GM23248 (cell line): ENCODE measurements at regions not wholly inside any gene's neighbourhood (a gene's known extent, or its start where the extent isn't known, plus 50 kb on each side); places are given as distances from the start of the nearest gene placed in this dataset.

Source experiments
- DNase-seq: peaks from one replicate; pipeline ENCODE4 v3.0.0-alpha.2; 2015
- H2AFZ ChIP-seq: fragments of 200-600 bp; sonication (generic); 2 replicates; pipeline ENCODE4 v1.6.1; 2016; ENCODE audit warnings: antibody characterized with exemption
- H3F3A ChIP-seq: fragments of 200-600 bp; sonication (generic); 2 replicates; pipeline ENCODE4 v1.6.1; 2016; ENCODE audit warnings: mild to moderate bottlenecking, antibody characterized with exemption, mixed run types; ENCODE audit not compliant: insufficient read depth
- H3K27ac ChIP-seq: fragments of 200-600 bp; sonication (generic); 2 replicates; pipeline ENCODE4 v1.5.1; 2016; ENCODE audit warnings: mild to moderate bottlenecking
- H3K27me3 ChIP-seq: fragments of 200-600 bp; sonication (generic); replicated peaks from 2 replicates; pipeline ENCODE4 v1.6.1; 2016; ENCODE audit warnings: mild to moderate bottlenecking; ENCODE audit not compliant: insufficient read depth
- H3K36me3 ChIP-seq: fragments of 200-600 bp; sonication (generic); 2 replicates; pipeline ENCODE4 v1.6.1; 2016; ENCODE audit warnings: low read depth, mild to moderate bottlenecking
- H3K4me1 ChIP-seq: fragments of 200-600 bp; sonication (generic); 2 replicates; pipeline ENCODE4 v1.6.1; 2016; ENCODE audit warnings: mild to moderate bottlenecking; ENCODE audit not compliant: insufficient read depth
- H3K4me2 ChIP-seq: fragments of 200-600 bp; sonication (generic); one replicate; pipeline ENCODE4 v1.6.1; 2016; ENCODE audit warnings: mild to moderate bottlenecking; ENCODE audit not compliant: unreplicated experiment
- H3K4me3 ChIP-seq: fragments of 200-600 bp; sonication (generic); 2 replicates; pipeline ENCODE4 v1.5.1; 2016; ENCODE audit warnings: mild to moderate bottlenecking
- H3K79me2 ChIP-seq: fragments of 200-600 bp; sonication (generic); 2 replicates; pipeline ENCODE4 v1.6.1; 2016; ENCODE audit warnings: mild to moderate bottlenecking; ENCODE audit not compliant: insufficient read depth
- H3K9ac ChIP-seq: fragments of 200-600 bp; sonication (generic); 2 replicates; pipeline ENCODE4 v1.6.1; 2016; ENCODE audit warnings: mild to moderate bottlenecking
- H3K9me2 ChIP-seq: fragments of 200-600 bp; sonication (generic); 2 replicates; pipeline ENCODE4 v1.6.1; 2016; ENCODE audit warnings: mixed run types, mild to moderate bottlenecking, moderate library complexity; ENCODE audit not compliant: insufficient read depth
- H3K9me3 ChIP-seq: fragments of 200-600 bp; sonication (generic); one replicate; pipeline ENCODE4 v1.6.1; 2017; ENCODE audit warnings: low read depth
- H4K20me1 ChIP-seq: fragments of 200-600 bp; sonication (generic); 2 replicates; pipeline ENCODE4 v1.6.0; 2016; ENCODE audit not compliant: insufficient read depth
- EZH2 ChIP-seq: fragments of 200-600 bp; sonication (generic); IDR thresholded peaks from 2 replicates; pipeline ENCODE4 v1.6.1; 2018; ENCODE audit warnings: antibody characterized with exemption, mild to moderate bottlenecking; ENCODE audit not compliant: insufficient read depth, poor library complexity, severe bottlenecking
- EZH2phosphoT487 ChIP-seq: fragments of 200-600 bp; sonication (generic); IDR thresholded peaks from 2 replicates; pipeline ENCODE4 v1.6.1; 2018; ENCODE audit warnings: antibody characterized with exemption, moderate library complexity, mild to moderate bottlenecking, low read depth; ENCODE audit not compliant: insufficient read depth
- WGBS, 2 experiments: methylation state at CpG; one replicate each; pipeline ENCODE4 v1.1.6; 2015 to 2017; ENCODE audit warnings: low lambda C conversion rate in 2 of 2, low coverage in 1 of 2; ENCODE audit errors: missing lambda C conversion rate in 2 of 2; 5-methylcytosine and 5-hydroxymethylcytosine counted together
- in situ Hi-C: fragments of 300-500 bp; cut with MboI; formaldehyde crosslinking; loops from 2 replicates; pipeline ENCODE4 v1.15.0; 2020

DNA sequence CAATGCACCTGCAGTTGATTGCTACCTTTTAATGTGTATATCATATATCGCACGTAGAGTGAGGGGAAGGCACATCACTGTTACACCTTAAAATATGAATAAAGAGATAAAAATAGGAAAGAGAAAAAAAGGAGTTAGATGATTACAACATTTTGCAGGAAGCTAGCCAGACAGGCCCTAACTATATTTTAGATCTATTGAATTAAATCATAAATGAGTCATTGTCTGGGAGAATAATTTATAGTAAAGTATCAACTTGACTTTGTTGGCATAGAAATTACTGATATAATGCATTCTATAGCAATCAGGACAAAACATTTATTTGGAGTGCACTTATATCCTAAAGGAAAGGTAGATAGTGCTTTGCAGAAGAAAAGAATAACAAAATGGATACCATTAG is 384.9 kb upstream of the NXPH2 start:
- H3K27ac ChIP-seq, result no peak overlapping the region
- TF ChIP-seq EZH2phosphoT487, result no peak
- TF ChIP-seq EZH2, result no peak
- no peak overlapping the region for H2AFZ ChIP-seq
- no peaks in the 10 kb centered on the region for H3K9me3 ChIP-seq
- H3K27me3 ChIP-seq, result no peaks in the 10 kb centered on the region
- 41 to 47% methylated on average over 2 of the region's 2 CpGs for WGBS, 2 experiments
- H4K20me1 ChIP-seq, result no peaks in the 10 kb centered on the region
- no peaks in the 10 kb centered on the region for H3K36me3 ChIP-seq
- DNase-seq, result no peak
- no peaks in the 10 kb centered on the region for H3F3A ChIP-seq
- in situ Hi-C loops, result no loop called here
- no peaks in the 10 kb centered on the region for H3K9me2 ChIP-seq
- H3K79me2 ChIP-seq, result no peaks in the 10 kb centered on the region
- H3K9ac ChIP-seq, result no peak overlapping the region
- no peaks in the 10 kb centered on the region for H3K4me1 ChIP-seq
- no peak overlapping the region for H3K4me3 ChIP-seq
- H3K4me2 ChIP-seq, result no peak overlapping the region

DNA sequence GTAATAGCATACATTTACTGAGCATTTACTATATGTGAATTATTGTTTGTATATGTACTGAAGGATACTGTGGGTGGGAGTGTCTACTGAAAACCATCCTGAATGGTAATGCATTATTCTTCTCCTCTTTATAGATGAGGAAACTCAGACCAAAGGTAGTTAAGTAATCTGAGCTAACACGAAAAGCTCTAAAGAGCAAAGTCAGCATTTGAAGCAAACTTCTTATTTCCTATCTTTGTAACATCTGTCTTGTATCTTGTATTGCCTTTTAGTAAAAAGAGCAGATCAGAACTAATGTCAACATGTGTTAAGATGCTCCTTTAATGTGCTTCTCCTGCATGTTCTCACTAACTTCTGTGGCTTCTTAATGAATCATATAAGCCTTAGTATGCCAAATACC is 382.8 kb upstream of the NXPH2 start:
- no peak overlapping the region for H3K4me2 ChIP-seq

GRCh38 chr2:139162456-139162855 is 382.3 kb upstream of the NXPH2 start:
- Histone ChIP-seq H3K9me2 (no peaks in the 10 kb centered on the region), H4K20me1 (no peaks in the 10 kb centered on the region), H3K9me3 (no peaks in the 10 kb centered on the region), H3K27me3 (no peaks in the 10 kb centered on the region), H3K79me2 (no peaks in the 10 kb centered on the region), H3F3A (no peaks in the 10 kb centered on the region), H3K9ac (no peak overlapping the region), H3K4me1 (no peaks in the 10 kb centered on the region), H2AFZ (no peak overlapping the region), H3K4me3 (no peak overlapping the region), H3K4me2 (no peak overlapping the region), H3K27ac (no peak overlapping the region), H3K36me3 (no peaks in the 10 kb centered on the region)
- no peak for DNase-seq
- in situ Hi-C loops, result no loop called here
- WGBS, 2 experiments, result 15 to 19% methylated on average over 2 of the region's 2 CpGs
- TF ChIP-seq EZH2 (no peak), EZH2phosphoT487 (no peak)

More for the DNA sequence above, 382.8 kb upstream of the NXPH2 start:
- H4K20me1 ChIP-seq, result no peaks in the 10 kb centered on the region
- WGBS, 2 experiments, result 33 to 36% methylated on average over 1 of the region's 1 CpG
- H3F3A ChIP-seq, result no peaks in the 10 kb centered on the region
- H3K79me2 ChIP-seq, result no peaks in the 10 kb centered on the region
- no peaks in the 10 kb centered on the region for H3K27me3 ChIP-seq
- no peak overlapping the region for H3K9ac ChIP-seq
- TF ChIP-seq EZH2 (no peak), EZH2phosphoT487 (no peak)
- H3K9me3 ChIP-seq, result no peaks in the 10 kb centered on the region
- no peak overlapping the region for H2AFZ ChIP-seq
- no peak overlapping the region for H3K27ac ChIP-seq
- H3K4me1 ChIP-seq, result no peaks in the 10 kb centered on the region
- no peaks in the 10 kb centered on the region for H3K9me2 ChIP-seq
- no peak overlapping the region for H3K4me3 ChIP-seq
- DNase-seq, result no peak
- in situ Hi-C loops, result no loop called here
- no peaks in the 10 kb centered on the region for H3K36me3 ChIP-seq

DNA sequence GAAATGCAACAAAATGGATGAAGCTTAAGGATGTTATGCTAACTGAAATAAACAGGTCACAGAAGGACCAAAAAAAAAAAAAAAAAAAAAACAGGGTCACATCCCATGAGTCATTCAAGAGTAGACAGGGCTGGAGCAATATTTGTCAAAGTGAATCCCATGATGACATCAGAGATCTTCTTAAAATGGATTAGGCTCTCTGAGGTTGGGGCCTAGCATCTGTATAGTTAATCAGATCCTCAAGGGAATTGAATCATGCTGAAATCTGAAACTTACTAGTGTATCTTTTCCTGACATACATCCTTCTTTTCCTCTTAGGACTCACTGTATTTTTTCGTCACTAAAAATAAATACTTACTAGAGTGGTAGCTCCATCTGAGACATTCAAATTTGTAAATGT is 380.6 kb upstream of the NXPH2 start:
- Histone ChIP-seq H3K9me2 (no peaks in the 10 kb centered on the region), H3F3A (no peaks in the 10 kb centered on the region), H3K4me2 (no peak overlapping the region), H3K4me1 (no peaks in the 10 kb centered on the region), H3K9ac (no peak overlapping the region), H3K36me3 (no peaks in the 10 kb centered on the region), H2AFZ (no peak overlapping the region), H3K79me2 (no peaks in the 10 kb centered on the region), H3K27me3 (no peaks in the 10 kb centered on the region), H4K20me1 (no peaks in the 10 kb centered on the region), H3K9me3 (no peaks in the 10 kb centered on the region), H3K4me3 (no peak overlapping the region), H3K27ac (no peak overlapping the region)
- 3 to 14% methylated on average over 1 of the region's 1 CpG for WGBS, 2 experiments
- peak; percentile 2 for DNase-seq
- in situ Hi-C loops, result no loop called here
- no peak for TF ChIP-seq EZH2
- no peak for TF ChIP-seq EZH2phosphoT487

DNA sequence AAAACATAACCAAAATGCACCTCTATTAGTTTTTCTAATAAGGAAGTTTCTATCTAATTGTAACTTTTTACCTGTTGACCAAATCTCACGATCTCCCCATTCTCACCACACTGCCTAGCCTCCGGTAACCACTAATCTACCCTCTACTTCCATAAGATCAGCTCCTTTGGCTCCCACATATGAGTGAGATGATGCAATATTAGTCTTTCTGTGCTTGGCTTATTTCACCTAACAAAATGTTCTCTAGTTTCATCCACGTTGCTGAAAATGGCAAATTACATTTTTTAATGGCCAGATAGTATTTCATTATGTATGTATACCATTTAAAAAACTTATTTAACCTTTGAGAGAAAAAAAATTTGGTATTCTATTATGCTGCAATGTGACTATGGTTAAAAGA is 379.0 kb upstream of the NXPH2 start:
- Histone ChIP-seq H2AFZ (no peak overlapping the region), H3K4me2 (no peak overlapping the region), H3F3A (no peaks in the 10 kb centered on the region), H3K4me1 (no peaks in the 10 kb centered on the region), H3K27me3 (no peaks in the 10 kb centered on the region), H3K79me2 (no peaks in the 10 kb centered on the region), H3K27ac (no peak overlapping the region), H3K36me3 (no peaks in the 10 kb centered on the region), H3K9ac (no peak overlapping the region), H3K4me3 (no peak overlapping the region), H3K9me3 (no peaks in the 10 kb centered on the region), H4K20me1 (no peaks in the 10 kb centered on the region), H3K9me2 (no peaks in the 10 kb centered on the region)
- TF ChIP-seq EZH2 (no peak), EZH2phosphoT487 (no peak)
- WGBS, 2 experiments, result 28 to 30% methylated on average over 3 of the region's 3 CpGs
- in situ Hi-C loops, result no loop called here
- no peak for DNase-seq
